Spleen (tissue), 7 donors: ENCODE measurements at regions not wholly inside any gene's neighbourhood (a gene's known extent, or its start where the extent isn't known, plus 50 kb on each side); places are given as distances from the start of the nearest gene placed in this dataset.

Source experiments
- POLR2AphosphoS5 ChIP-seq, 3 donors: sonication (generic); formaldehyde crosslinking; IDR thresholded peaks; one replicate each; pipeline ENCODE4 v1.5.1; 2017; ENCODE audit warnings: antibody characterized with exemption in 3 of 3
- TF ChIP-seq, protein P1 (sequence below), 11 experiments: fragments of 200-600 bp in 7 of 11; fragments of 450-650 bp in 4 of 11; sonication (generic) in 4 of 11; IDR thresholded peaks in 8 of 11; conservative IDR thresholded peaks in 3 of 11; 1 replicate in 7 of 11; 2 replicates in 4 of 11; pipeline versions ENCODE4 v1.4.0 to v1.8.0; 2016 to 2021; ENCODE audit warnings: antibody characterized with exemption in 11 of 11, inconsistent platforms in 4 of 11, mild to moderate bottlenecking in 1 of 11
- donor health status: DM: no; HTN: no; CAD: no; lungs with moderate emphysema.
- donor health status: DM: no; HTN: no; CAD: no.
- donor health status: DM: no; HTN: no; CAD: no.

DNA sequence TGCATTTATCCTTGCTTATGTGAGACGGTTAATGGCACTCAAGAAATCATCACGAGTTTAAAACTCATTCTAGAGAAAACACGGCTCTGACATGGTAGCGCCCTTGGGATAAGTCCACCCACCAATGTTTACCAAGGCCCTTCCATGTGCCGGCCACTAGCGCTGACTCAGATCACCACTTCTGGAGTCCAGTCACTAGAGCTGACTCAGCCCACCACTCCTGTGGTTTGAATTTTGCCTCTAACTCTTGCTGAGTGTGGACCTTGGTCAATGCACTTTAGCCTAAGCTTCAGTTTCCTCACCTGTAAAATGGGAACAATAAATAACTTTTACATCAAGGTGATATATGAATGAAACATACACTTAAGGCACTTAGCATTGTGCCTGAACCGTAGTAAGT, 358.4 kb upstream of the PROK2 start:
- TF ChIP-seq, protein P1, sequence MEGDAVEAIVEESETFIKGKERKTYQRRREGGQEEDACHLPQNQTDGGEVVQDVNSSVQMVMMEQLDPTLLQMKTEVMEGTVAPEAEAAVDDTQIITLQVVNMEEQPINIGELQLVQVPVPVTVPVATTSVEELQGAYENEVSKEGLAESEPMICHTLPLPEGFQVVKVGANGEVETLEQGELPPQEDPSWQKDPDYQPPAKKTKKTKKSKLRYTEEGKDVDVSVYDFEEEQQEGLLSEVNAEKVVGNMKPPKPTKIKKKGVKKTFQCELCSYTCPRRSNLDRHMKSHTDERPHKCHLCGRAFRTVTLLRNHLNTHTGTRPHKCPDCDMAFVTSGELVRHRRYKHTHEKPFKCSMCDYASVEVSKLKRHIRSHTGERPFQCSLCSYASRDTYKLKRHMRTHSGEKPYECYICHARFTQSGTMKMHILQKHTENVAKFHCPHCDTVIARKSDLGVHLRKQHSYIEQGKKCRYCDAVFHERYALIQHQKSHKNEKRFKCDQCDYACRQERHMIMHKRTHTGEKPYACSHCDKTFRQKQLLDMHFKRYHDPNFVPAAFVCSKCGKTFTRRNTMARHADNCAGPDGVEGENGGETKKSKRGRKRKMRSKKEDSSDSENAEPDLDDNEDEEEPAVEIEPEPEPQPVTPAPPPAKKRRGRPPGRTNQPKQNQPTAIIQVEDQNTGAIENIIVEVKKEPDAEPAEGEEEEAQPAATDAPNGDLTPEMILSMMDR (IDR thresholded peaks at IDR 0.05 in 8 of 11, conservative IDR thresholded peaks at IDR 0.05 in 3 of 11): no peak
- no peak for TF ChIP-seq POLR2AphosphoS5 (IDR thresholded peaks at IDR 0.05)
